ENCODE measurements at regions not wholly inside any gene's neighbourhood (a gene's known extent, or its start where the extent isn't known, plus 50 kb on each side); places are given as distances from the start of the nearest gene placed in this dataset.
"Not testable (repeated sequence)": the region's sequence is repeated elsewhere in the genome, so short reads cannot be mapped to it uniquely, and the experiment has no call there.

DNA sequence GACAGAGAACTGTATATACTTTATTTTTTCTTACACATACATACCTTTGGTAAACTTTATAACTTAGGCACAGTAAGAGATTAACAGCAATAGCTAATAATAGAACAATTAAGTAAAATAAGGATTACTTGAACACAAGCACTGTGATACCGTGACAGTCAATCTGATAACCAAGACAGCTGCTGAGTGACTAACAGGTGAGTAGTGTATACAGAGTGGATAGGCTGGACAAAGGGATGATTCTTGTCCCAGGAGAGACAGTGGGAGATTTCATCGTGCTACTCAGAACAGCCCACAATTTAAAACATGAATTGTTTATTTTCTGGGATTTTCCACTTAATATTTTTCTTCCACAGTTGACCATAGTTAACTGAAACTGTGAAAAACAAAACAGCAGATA lies 411.8 kb downstream of the PPP1R2C start:
- Histone ChIP-seq H3K27ac (ENCODE audit: low read length) (no peak overlapping the region), H3K27me3 (ENCODE audit: control insufficient read depth, insufficient read depth, low read length) (no peaks in the 10 kb centered on the region), H3K4me1 (ENCODE audit: control insufficient read depth, insufficient read depth, low read length) (no peaks in the 10 kb centered on the region), H3K4me3 (ENCODE audit: low read length) (no peak overlapping the region), H3K9me3 (ENCODE audit: control insufficient read depth, insufficient read depth, low read length) (no peaks in the 10 kb centered on the region), H3K36me3 (ENCODE audit: control insufficient read depth, insufficient read depth, low read length) (no peaks in the 10 kb centered on the region)
- DNase-seq (ENCODE audit: low read depth, low spot score), result no peak
- no CpG with 5 or more reads among the region's 2 CpGs for WGBS (ENCODE audit: insufficient coverage, insufficient read length)

GRCh38 chrX:42362219-42362618 lies 415.7 kb downstream of the PPP1R2C start:
- no peak overlapping the region for H3K27ac ChIP-seq (ENCODE audit: low read length)
- no peak overlapping the region for H3K4me3 ChIP-seq (ENCODE audit: low read length)
- H3K4me1 ChIP-seq (ENCODE audit: control insufficient read depth, insufficient read depth, low read length), result no peaks in the 10 kb centered on the region
- no peaks in the 10 kb centered on the region for H3K27me3 ChIP-seq (ENCODE audit: control insufficient read depth, insufficient read depth, low read length)
- DNase-seq (ENCODE audit: low read depth, low spot score), result no peak
- no peaks in the 10 kb centered on the region for H3K36me3 ChIP-seq (ENCODE audit: control insufficient read depth, insufficient read depth, low read length)
- no CpG with 5 or more reads among the region's 1 CpG for WGBS (ENCODE audit: insufficient coverage, insufficient read length)
- H3K9me3 ChIP-seq (ENCODE audit: control insufficient read depth, insufficient read depth, low read length), result no peaks in the 10 kb centered on the region

DNA sequence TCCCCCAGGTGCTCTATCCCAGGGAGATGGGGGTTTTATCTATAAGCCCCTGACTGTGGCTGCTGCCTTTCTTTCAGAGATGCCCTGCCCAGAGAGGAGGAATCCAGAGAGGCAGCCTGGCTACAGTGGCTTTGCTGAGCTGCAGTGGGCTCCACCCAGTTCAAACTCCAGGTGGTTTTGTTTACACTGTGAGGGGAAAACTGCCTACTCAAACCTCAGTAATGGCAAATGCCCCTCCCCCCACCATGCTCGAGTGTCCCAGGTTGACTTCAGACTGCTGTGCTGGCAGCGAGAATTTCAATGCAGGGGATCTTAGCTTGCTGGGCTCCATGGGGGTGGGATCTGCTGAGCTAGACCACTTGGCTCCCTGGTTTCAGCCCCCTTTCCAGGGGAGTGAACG lies 419.6 kb upstream of the CASK start:
- not testable (repeated sequence) for H3K4me3 ChIP-seq (ENCODE audit: low read length); H3K36me3 ChIP-seq (ENCODE audit: control insufficient read depth, insufficient read depth, low read length); H3K9me3 ChIP-seq (ENCODE audit: control insufficient read depth, insufficient read depth, low read length); H3K4me1 ChIP-seq (ENCODE audit: control insufficient read depth, insufficient read depth, low read length); DNase-seq (ENCODE audit: low read depth, low spot score); H3K27ac ChIP-seq (ENCODE audit: low read length); H3K27me3 ChIP-seq (ENCODE audit: control insufficient read depth, insufficient read depth, low read length)
- WGBS (ENCODE audit: insufficient coverage, insufficient read length), result no CpG with 5 or more reads among the region's 3 CpGs
